Panc1 (cell line): ENCODE measurements at regions not wholly inside any gene's neighbourhood (a gene's known extent, or its start where the extent isn't known, plus 50 kb on each side); places are given as distances from the start of the nearest gene placed in this dataset.

ENCODE experiments used
- ATAC-seq: fragments of 200-7000 bp; cut with Tn5 transposase; 2 replicates; pipeline ENCODE4 v1.9.1; 2020; ENCODE audit warnings: mild to moderate bottlenecking, moderate library complexity
- BruUV-seq: library from RNA; stranded (reverse); fragments of 400-500 nt; replicated peaks from 2 replicates; lab custom pipeline; 2021; lab: Mats Ljungman, UMichigan
- CTCF ChIA-PET: fragments of 300-600 bp; sonication (Branson Sonifier 250); formaldehyde crosslinking; loops from one replicate; lab custom pipeline; 2022; ENCODE audit warnings: antibody characterized with exemption; lab: Charles Lee
- POLR2A ChIA-PET: fragments of 300-600 bp; sonication (Branson Sonifier 250); formaldehyde crosslinking; loops from one replicate; lab custom pipeline; 2022; ENCODE audit warnings: antibody characterized with exemption; lab: Charles Lee
- DNase-seq: peaks from one replicate; pipeline ENCODE4 v3.0.0-alpha.2; 2010; ENCODE audit warnings: low read depth, low spot score
- H3K27ac ChIP-seq: 2 replicates; pipeline ENCODE4 v1.5.1; 2011; ENCODE audit warnings: mild to moderate bottlenecking, low read length, inconsistent platforms
- H3K27me3 ChIP-seq: fragments of 200-500 bp; sonication (Bioruptor generic); 2 replicates; pipeline ENCODE4 v1.6.0; 2014; ENCODE audit warnings: low read length, inconsistent platforms; ENCODE audit not compliant: control insufficient read depth, insufficient read depth
- H3K36me3 ChIP-seq: fragments of 200-500 bp; sonication (Bioruptor generic); 2 replicates; pipeline ENCODE4 v1.5.1; 2014; ENCODE audit warnings: inconsistent platforms, mild to moderate bottlenecking, low read length, moderate library complexity; ENCODE audit not compliant: control insufficient read depth, insufficient read depth
- H3K4me1 ChIP-seq: 2 replicates; pipeline ENCODE4 v1.5.1; 2011; ENCODE audit warnings: inconsistent platforms, mild to moderate bottlenecking, low read length, moderate library complexity; ENCODE audit not compliant: control insufficient read depth, insufficient read depth
- H3K4me3 ChIP-seq, 2 experiments: 2 replicates each; pipeline ENCODE4 v1.5.1; 2011 to 2012; ENCODE audit warnings: low read depth in 2 of 2, low read length in 2 of 2, mild to moderate bottlenecking in 2 of 2, inconsistent platforms in 1 of 2, moderate library complexity in 1 of 2
- H3K9me3 ChIP-seq: fragments of 200-500 bp; sonication (Bioruptor generic); 2 replicates; pipeline ENCODE4 v1.5.1; 2014; ENCODE audit warnings: low read depth, mild to moderate bottlenecking, inconsistent platforms, low read length, moderate library complexity; ENCODE audit not compliant: control insufficient read depth, insufficient read depth
- POLR2AphosphoS5 ChIP-seq: IDR thresholded peaks from 2 replicates; pipeline ENCODE4 v1.6.1; 2012; ENCODE audit warnings: mild to moderate bottlenecking, low read depth, low read length, moderate library complexity
- SIN3A ChIP-seq: IDR thresholded peaks from 2 replicates; pipeline ENCODE4 v1.6.1; 2012; ENCODE audit warnings: low read depth, mild to moderate bottlenecking, low read length, moderate library complexity, borderline replicate concordance; ENCODE audit not compliant: insufficient read depth
- TCF7L2 ChIP-seq: IDR thresholded peaks from 2 replicates; pipeline ENCODE4 v1.6.1; 2011; ENCODE audit warnings: mild to moderate bottlenecking, low read depth, low read length, inconsistent platforms
- in situ Hi-C: cut with HindIII; loops from 2 replicates; pipeline ENCODE4 v1.10.0; 2016; ENCODE audit warnings: low sequenced_read_pairs, low pct_unique_long_range_greater_than_20kb
- intact Hi-C: fragments of 100-400 bp; cut with micrococcal nuclease; formaldehyde crosslinking; loops from one replicate; pipeline ENCODE4 v1.10.0; 2022; ENCODE audit not compliant: unreplicated experiment
- TF ChIP-seq, protein P1 (sequence below), 2 experiments: IDR thresholded peaks; 2 replicates each; pipeline ENCODE4 v1.6.1; 2011 to 2012; ENCODE audit warnings: low read depth in 2 of 2, control low read depth in 1 of 2, low read length in 1 of 2, mild to moderate bottlenecking in 1 of 2, moderate library complexity in 1 of 2; ENCODE audit not compliant: insufficient read depth in 1 of 2
- TF ChIP-seq, protein P2 (sequence below): fragments of 450-650 bp; IDR thresholded peaks from 2 replicates; pipeline ENCODE4 v1.5.1; 2017; ENCODE audit warnings: mild to moderate bottlenecking

- Histone ChIP-seq H3K4me3 (no peak overlapping the region), H3K4me1 (no peaks in the 10 kb centered on the region), H3K27ac (no peak overlapping the region), H3K27me3 (peaks cover under 1% of the 10 kb centered on the region; the same call in 1 of the 2 replicates), H3K9me3 (no peaks in the 10 kb centered on the region), H3K36me3 (no peaks in the 10 kb centered on the region)
- TF ChIP-seq POLR2AphosphoS5: no peak
- TF ChIP-seq, protein P1, sequence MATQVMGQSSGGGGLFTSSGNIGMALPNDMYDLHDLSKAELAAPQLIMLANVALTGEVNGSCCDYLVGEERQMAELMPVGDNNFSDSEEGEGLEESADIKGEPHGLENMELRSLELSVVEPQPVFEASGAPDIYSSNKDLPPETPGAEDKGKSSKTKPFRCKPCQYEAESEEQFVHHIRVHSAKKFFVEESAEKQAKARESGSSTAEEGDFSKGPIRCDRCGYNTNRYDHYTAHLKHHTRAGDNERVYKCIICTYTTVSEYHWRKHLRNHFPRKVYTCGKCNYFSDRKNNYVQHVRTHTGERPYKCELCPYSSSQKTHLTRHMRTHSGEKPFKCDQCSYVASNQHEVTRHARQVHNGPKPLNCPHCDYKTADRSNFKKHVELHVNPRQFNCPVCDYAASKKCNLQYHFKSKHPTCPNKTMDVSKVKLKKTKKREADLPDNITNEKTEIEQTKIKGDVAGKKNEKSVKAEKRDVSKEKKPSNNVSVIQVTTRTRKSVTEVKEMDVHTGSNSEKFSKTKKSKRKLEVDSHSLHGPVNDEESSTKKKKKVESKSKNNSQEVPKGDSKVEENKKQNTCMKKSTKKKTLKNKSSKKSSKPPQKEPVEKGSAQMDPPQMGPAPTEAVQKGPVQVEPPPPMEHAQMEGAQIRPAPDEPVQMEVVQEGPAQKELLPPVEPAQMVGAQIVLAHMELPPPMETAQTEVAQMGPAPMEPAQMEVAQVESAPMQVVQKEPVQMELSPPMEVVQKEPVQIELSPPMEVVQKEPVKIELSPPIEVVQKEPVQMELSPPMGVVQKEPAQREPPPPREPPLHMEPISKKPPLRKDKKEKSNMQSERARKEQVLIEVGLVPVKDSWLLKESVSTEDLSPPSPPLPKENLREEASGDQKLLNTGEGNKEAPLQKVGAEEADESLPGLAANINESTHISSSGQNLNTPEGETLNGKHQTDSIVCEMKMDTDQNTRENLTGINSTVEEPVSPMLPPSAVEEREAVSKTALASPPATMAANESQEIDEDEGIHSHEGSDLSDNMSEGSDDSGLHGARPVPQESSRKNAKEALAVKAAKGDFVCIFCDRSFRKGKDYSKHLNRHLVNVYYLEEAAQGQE (IDR thresholded peaks at IDR 0.05; ENCODE audit: insufficient read depth in 1 of 2, low read depth in 2 of 2, low read length in 1 of 2): no peak
- intact Hi-C loops (no loop called here), in situ Hi-C loops (no loop called here)
- DNase-seq: no peak
- POLR2A ChIA-PET: no interaction called here
- CTCF ChIA-PET: interaction anchor here (0.6 kb wide), 1 partner anchor 150 kb away, joined by 8 read pairs; no protein-coding TSS in a partner anchor
- BruUV-seq: no TSS peak
- ATAC-seq: no peak
Observed at GRCh38 chr22:22359465-22359864, 114.9 kb downstream of the VPREB1 start.

GRCh38 chr22:22360014-22360413 is 115.4 kb downstream of the VPREB1 start:
- CTCF ChIA-PET: interaction anchor here (0.6 kb wide), 1 partner anchor 151 kb away, joined by 8 read pairs; no protein-coding TSS in a partner anchor
- in situ Hi-C loops: no loop called here
- POLR2A ChIA-PET: no interaction called here
- ATAC-seq: no peak
- DNase-seq: no peak
- Histone ChIP-seq H3K36me3 (no peaks in the 10 kb centered on the region), H3K27ac (no peak overlapping the region), H3K9me3 (no peaks in the 10 kb centered on the region), H3K4me3 (no peak overlapping the region), H3K4me1 (no peaks in the 10 kb centered on the region), H3K27me3 (peaks cover 4% of the 10 kb centered on the region; the same call in 1 of the 2 replicates)
- intact Hi-C loops: no loop called here
- no TSS peak for BruUV-seq
- TF ChIP-seq SIN3A (no peak), TCF7L2 (no peak), POLR2AphosphoS5 (no peak)
- TF ChIP-seq, protein P1 (IDR thresholded peaks at IDR 0.05; ENCODE audit: insufficient read depth in 1 of 2, low read depth in 2 of 2, low read length in 1 of 2): no peak
- TF ChIP-seq, protein P2, sequence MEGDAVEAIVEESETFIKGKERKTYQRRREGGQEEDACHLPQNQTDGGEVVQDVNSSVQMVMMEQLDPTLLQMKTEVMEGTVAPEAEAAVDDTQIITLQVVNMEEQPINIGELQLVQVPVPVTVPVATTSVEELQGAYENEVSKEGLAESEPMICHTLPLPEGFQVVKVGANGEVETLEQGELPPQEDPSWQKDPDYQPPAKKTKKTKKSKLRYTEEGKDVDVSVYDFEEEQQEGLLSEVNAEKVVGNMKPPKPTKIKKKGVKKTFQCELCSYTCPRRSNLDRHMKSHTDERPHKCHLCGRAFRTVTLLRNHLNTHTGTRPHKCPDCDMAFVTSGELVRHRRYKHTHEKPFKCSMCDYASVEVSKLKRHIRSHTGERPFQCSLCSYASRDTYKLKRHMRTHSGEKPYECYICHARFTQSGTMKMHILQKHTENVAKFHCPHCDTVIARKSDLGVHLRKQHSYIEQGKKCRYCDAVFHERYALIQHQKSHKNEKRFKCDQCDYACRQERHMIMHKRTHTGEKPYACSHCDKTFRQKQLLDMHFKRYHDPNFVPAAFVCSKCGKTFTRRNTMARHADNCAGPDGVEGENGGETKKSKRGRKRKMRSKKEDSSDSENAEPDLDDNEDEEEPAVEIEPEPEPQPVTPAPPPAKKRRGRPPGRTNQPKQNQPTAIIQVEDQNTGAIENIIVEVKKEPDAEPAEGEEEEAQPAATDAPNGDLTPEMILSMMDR: no peak
